NCI-H2029 (cell line): ENCODE measurements at regions not wholly inside any gene's neighbourhood (a gene's known extent, or its start where the extent isn't known, plus 50 kb on each side); places are given as distances from the start of the nearest gene placed in this dataset.
A peak's percentile ranks its signal among the peaks of the same experiment; 100 is the strongest.
"Not testable (repeated sequence)": the region's sequence is repeated elsewhere in the genome, so short reads cannot be mapped to it uniquely, and the experiment has no call there.

Source experiments
- DNase-seq: peaks from one replicate; lab custom pipeline; 2025; lab: John Stamatoyannopoulos, UW

- no peak for DNase-seq
Measured at GRCh38 chr7:68394131-68394530, 1204.1 kb upstream of the AUTS2 start.

GRCh38 chr7:68399991-68400590 is 1198.2 kb upstream of the AUTS2 start:
- DNase-seq = no peak

DNA sequence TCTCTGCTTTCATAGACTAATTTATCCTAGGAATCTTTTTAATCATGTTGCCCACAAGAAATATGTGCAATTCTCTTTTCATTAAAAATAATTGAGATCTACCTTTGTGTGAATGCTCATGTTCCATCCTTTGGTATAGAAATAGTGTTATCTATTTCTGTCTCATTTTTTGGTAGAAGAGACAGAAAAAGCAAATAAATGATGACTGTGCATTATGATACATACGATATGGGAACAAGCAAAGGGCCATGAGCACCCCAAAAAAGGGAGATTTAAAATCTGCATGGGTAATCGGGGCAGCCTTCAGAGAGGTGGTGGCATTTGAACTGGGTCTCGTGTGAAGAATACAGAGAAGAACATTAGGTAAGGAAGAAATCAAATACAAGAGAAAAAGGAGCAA is 1197.5 kb upstream of the AUTS2 start:
- DNase-seq = no peak

DNA sequence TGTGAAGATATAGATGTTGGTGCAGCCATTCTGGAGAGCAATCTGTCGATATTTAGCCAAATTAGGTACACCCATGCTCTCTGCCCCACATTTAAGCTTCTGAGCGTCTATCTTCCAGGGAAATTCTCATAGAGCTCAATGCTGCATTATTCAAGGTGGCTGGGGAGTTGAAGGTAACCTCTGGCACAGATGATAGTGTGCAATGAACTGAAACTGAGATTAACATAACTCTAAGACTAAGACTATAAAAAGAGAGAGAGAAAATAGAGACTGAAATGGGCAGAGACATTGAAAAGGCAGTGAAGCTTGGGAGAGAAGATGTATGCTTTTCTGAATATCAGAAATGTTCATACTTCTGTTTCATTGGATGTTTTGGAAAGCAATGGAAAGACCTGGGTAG is 1197.0 kb upstream of the AUTS2 start:
- DNase-seq = no peak

DNA sequence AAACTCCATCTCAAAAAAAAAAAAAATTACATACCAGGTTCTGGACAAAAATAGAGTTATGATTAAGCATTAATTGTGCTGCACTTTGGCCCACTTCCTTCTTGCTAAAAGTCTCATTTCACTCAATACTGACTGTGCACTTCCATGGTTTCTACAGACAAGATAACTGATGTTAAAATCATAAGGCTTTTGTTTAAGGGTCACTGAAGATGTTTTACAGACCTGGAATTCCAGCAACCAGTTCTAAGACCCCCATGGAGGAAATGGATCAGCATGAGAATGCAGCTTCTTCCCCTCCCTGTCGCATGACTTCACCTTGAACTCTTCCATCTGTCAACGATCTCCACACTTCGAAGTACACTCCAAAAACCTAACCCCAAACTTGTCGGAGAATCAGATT is 1191.8 kb upstream of the AUTS2 start:
- DNase-seq = no peak

GRCh38 chr7:68407460-68407859 is 1190.8 kb upstream of the AUTS2 start:
- no peak for DNase-seq

- DNase-seq = no peak
Measured at GRCh38 chr7:68408873-68409272, 1189.4 kb upstream of the AUTS2 start.

GRCh38 chr7:68409851-68410250 is 1188.4 kb upstream of the AUTS2 start:
- no peak for DNase-seq

DNA sequence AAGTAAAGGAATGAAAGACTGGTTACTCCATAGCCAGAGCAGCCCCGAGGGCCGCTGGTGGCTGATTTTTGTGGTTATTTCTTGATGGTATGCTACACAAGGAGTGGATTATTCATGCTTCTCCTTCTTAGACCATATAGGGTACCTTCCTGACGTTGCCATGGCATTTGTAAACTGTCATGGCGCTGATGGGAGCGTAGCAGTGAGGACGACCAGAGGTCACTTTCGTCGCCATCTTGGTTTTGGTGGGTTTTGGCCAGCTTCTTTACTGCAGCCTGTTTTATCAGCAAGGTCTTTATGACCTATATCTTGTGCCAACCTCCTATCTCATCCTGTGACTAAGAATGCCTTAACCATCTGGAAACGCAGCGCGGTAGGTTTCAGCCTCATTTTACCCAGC is 1187.6 kb upstream of the AUTS2 start:
- not testable (repeated sequence) for DNase-seq

- DNase-seq = peak; percentile 73
Measured at GRCh38 chr7:68411742-68412141, 1186.5 kb upstream of the AUTS2 start.

DNA sequence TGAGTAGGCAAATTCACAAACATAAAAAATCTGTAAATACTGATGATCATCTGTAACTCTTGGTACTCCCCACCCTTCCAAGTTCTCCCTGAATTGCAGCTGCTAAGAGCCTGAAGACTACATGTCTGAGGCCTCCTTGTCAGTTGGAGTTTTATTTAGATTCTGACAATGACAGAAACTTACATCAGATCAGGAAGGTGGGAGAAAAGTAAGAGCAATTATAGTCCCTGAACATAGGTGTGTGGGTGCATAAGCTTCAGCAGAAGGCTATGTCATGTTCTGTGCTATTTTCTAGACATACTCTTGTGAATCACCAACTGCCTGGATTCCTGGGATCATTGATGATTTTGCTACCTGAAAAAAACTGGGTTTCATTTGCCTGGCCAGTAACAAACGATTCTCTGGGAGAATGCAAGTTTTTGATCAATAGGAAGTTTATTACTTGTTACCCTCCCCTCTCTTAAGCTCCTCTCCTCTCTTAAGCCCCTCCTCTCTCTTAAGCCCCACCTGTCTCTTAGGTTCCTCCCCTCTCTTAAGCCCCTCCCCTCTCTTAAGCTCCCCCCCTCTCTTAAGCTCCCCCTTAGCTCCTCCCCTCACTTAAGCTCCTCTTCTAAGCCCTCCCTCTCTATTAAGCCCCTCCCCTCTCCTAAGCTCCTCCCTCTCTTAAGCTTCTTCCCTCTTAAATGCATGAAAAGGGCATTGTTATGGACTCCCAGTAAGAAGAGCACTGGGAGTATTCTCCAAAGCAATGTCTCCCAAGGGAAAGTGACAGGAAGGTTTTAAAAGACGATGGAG is 1183.4 kb upstream of the AUTS2 start:
- DNase-seq = no peak

GRCh38 chr7:68417002-68417401 is 1181.3 kb upstream of the AUTS2 start:
- DNase-seq = no peak

- DNase-seq = peak; percentile 40
Measured at GRCh38 chr7:68417659-68418058, 1180.6 kb upstream of the AUTS2 start.

- no peak for DNase-seq
Measured at GRCh38 chr7:68420342-68421192, 1177.7 kb upstream of the AUTS2 start.

DNA sequence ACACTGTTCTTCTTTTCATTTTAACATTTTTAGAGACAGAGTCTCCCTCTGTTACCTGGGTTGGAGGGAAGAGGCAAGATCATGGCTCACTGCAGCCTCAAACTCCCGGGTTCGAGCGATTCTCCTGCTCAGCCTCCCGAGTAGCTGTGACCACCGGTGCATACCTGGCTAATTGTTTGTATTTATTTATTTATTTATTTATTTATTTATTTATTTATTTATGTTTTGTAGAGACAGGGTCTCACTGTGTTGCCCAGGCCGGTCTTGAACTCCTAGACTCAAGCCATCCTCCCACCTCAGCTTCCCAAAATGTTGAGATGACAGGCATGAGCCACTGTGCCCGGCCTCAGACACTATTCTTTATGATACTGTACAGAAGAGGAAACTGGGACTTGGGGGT is 1176.6 kb upstream of the AUTS2 start:
- DNase-seq = no peak

- DNase-seq = no peak
Measured at GRCh38 chr7:68422281-68422680, 1176.0 kb upstream of the AUTS2 start.

DNA sequence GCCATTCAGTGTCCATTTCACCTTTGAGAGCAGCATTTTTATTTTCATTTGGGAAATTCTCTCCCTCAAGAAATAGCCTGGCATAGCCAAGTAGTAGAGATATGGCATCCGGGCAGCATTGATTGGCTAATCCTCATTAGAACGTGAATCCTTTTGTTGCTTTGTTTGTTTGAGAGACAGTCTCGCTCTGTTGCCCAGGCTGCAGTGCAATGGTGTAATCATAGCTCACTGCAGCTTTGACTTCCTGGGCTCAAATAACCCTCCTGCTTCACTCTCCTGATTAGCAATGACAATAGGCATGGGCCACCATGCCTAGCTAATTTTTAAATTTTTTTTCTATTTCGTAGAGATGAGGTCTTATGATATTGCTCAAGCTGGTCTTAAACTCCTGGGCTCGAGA is 1174.9 kb upstream of the AUTS2 start:
- peak; percentile 70 for DNase-seq

- DNase-seq = no peak
Measured at GRCh38 chr7:68424658-68425297, 1173.5 kb upstream of the AUTS2 start.

GRCh38 chr7:68425377-68425776 is 1172.9 kb upstream of the AUTS2 start:
- DNase-seq = no peak

GRCh38 chr7:68429411-68430117 is 1168.7 kb upstream of the AUTS2 start:
- DNase-seq = no peak

GRCh38 chr7:68432585-68432984 is 1165.7 kb upstream of the AUTS2 start:
- no peak for DNase-seq
